ENCODE measurements at regions not wholly inside any gene's neighbourhood (a gene's known extent, or its start where the extent isn't known, plus 50 kb on each side); places are given as distances from the start of the nearest gene placed in this dataset.
"Not testable (repeated sequence)": the region's sequence is repeated elsewhere in the genome, so short reads cannot be mapped to it uniquely, and the experiment has no call there.

- peak overlapping the region; percentile 18 for H3K27ac Mint-ChIP-seq (ENCODE audit: unreplicated experiment)
- no peaks in the 10 kb centered on the region for H3K36me3 Mint-ChIP-seq (ENCODE audit: unreplicated experiment)
- TF ChIP-seq, protein P1, sequence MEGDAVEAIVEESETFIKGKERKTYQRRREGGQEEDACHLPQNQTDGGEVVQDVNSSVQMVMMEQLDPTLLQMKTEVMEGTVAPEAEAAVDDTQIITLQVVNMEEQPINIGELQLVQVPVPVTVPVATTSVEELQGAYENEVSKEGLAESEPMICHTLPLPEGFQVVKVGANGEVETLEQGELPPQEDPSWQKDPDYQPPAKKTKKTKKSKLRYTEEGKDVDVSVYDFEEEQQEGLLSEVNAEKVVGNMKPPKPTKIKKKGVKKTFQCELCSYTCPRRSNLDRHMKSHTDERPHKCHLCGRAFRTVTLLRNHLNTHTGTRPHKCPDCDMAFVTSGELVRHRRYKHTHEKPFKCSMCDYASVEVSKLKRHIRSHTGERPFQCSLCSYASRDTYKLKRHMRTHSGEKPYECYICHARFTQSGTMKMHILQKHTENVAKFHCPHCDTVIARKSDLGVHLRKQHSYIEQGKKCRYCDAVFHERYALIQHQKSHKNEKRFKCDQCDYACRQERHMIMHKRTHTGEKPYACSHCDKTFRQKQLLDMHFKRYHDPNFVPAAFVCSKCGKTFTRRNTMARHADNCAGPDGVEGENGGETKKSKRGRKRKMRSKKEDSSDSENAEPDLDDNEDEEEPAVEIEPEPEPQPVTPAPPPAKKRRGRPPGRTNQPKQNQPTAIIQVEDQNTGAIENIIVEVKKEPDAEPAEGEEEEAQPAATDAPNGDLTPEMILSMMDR (IDR thresholded peaks at IDR 0.05), result no peak
- no peaks in the 10 kb centered on the region for H3K27me3 Mint-ChIP-seq (ENCODE audit: unreplicated experiment)
- no peak overlapping the region for H3K4me3 Mint-ChIP-seq (ENCODE audit: unreplicated experiment)
- peaks cover 9% of the 10 kb centered on the region for H3K4me1 Mint-ChIP-seq (ENCODE audit: unreplicated experiment)
- DNase-seq (ENCODE audit: extremely low spot score, unreplicated experiment), result no peak
- peaks cover 5% of the 10 kb centered on the region for H3K9me3 Mint-ChIP-seq (ENCODE audit: unreplicated experiment)
These were observed 398.0 kb upstream of the FAR2 start for GRCh38 chr12:28750946-28751685.

GRCh38 chr12:28755027-28755426 is 394.1 kb upstream of the FAR2 start:
- Mint-ChIP-seq H3K4me1 (ENCODE audit: unreplicated experiment) (peaks cover 9% of the 10 kb centered on the region), H3K36me3 (ENCODE audit: unreplicated experiment) (no peaks in the 10 kb centered on the region)

GRCh38 chr12:28759333-28759732 is 389.7 kb upstream of the FAR2 start:
- H3K27ac Mint-ChIP-seq (ENCODE audit: unreplicated experiment), result no peak overlapping the region
- TF ChIP-seq, protein P1 (IDR thresholded peaks at IDR 0.05), result no peak
- H3K36me3 Mint-ChIP-seq (ENCODE audit: unreplicated experiment), result no peaks in the 10 kb centered on the region
- H3K9me3 Mint-ChIP-seq (ENCODE audit: unreplicated experiment), result peaks cover 5% of the 10 kb centered on the region
- no peak for DNase-seq (ENCODE audit: extremely low spot score, unreplicated experiment)
- H3K4me3 Mint-ChIP-seq (ENCODE audit: unreplicated experiment), result no peak overlapping the region
- peaks cover 5% of the 10 kb centered on the region for H3K27me3 Mint-ChIP-seq (ENCODE audit: unreplicated experiment)
- no peaks in the 10 kb centered on the region for H3K4me1 Mint-ChIP-seq (ENCODE audit: unreplicated experiment)

More at GRCh38 chr12:28755027-28755426, 394.1 kb upstream of the FAR2 start:
- peaks cover 5% of the 10 kb centered on the region for H3K27me3 Mint-ChIP-seq (ENCODE audit: unreplicated experiment)
- H3K9me3 Mint-ChIP-seq (ENCODE audit: unreplicated experiment), result peaks cover 5% of the 10 kb centered on the region
- no peak overlapping the region for H3K27ac Mint-ChIP-seq (ENCODE audit: unreplicated experiment)
- H3K4me3 Mint-ChIP-seq (ENCODE audit: unreplicated experiment), result no peak overlapping the region
- no peak for DNase-seq (ENCODE audit: extremely low spot score, unreplicated experiment)
- TF ChIP-seq, protein P1 (IDR thresholded peaks at IDR 0.05), result no peak

DNA sequence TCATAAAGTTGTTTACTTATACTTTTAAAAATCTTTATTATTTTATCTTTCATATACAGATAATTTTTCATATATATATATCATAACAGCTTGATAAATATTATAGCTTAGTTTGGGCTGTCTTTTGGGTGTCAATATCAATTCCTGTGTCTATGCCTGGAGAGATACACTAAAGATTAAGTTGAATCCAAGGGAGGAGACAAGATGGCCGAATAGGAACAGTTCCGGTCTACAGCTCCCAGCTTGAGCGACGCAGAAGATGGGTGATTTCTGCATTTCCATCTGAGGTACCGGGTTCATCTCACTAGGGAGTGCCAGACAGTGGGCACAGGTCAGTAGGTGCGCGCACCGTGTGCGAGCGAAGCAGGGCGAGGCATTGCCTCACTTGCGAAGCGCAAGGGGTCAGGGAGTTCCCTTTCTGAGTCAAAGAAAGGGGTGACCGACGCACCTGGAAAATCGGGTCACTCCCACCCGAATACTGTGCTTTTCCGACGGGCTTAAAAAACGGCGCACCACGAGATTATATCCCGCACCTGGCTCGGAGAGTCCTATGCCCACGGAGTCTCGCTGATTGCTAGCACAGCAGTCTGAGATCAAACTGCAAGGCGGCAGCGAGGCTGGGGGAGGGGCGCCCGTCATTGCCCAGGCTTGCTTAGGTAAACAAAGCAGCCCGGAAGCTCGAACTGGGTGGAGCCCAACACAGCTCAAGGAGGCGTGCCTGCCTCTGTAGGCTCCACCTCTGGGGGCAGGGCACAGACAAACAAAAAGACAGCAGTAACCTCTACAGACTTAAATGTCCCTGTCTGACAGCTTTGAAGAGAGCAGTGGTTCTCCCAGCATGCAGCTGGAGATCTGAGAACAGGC is 388.8 kb upstream of the FAR2 start:
- not testable (repeated sequence) for DNase-seq (ENCODE audit: extremely low spot score, unreplicated experiment); H3K36me3 Mint-ChIP-seq (ENCODE audit: unreplicated experiment); H3K27ac Mint-ChIP-seq (ENCODE audit: unreplicated experiment); H3K4me1 Mint-ChIP-seq (ENCODE audit: unreplicated experiment); H3K4me3 Mint-ChIP-seq (ENCODE audit: unreplicated experiment); H3K9me3 Mint-ChIP-seq (ENCODE audit: unreplicated experiment); H3K27me3 Mint-ChIP-seq (ENCODE audit: unreplicated experiment)

DNA sequence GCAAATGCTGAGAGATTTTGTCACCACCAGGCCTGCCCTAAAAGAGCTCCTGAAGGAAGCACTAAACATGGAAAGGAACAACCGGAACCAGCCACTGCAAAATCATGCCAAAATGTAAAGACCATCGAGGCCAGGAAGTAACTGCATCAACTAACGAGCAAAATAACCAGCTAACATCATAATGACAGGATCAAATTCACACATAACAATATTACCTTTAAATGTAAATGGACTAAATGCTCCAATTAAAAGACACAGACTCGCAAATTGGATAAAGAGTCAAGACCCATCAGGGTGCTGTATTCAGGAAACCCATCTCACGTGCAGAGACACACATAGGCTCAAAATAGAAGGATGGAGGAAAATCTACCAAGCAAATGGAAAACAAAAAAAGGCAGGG is 387.2 kb upstream of the FAR2 start:
- not testable (repeated sequence) for H3K27me3 Mint-ChIP-seq (ENCODE audit: unreplicated experiment); DNase-seq (ENCODE audit: extremely low spot score, unreplicated experiment); H3K27ac Mint-ChIP-seq (ENCODE audit: unreplicated experiment); H3K4me3 Mint-ChIP-seq (ENCODE audit: unreplicated experiment); H3K36me3 Mint-ChIP-seq (ENCODE audit: unreplicated experiment); H3K9me3 Mint-ChIP-seq (ENCODE audit: unreplicated experiment); H3K4me1 Mint-ChIP-seq (ENCODE audit: unreplicated experiment)

GRCh38 chr12:28766398-28766797 is 382.7 kb upstream of the FAR2 start:
- Mint-ChIP-seq H3K36me3 (ENCODE audit: unreplicated experiment) (no peaks in the 10 kb centered on the region), H3K4me1 (ENCODE audit: unreplicated experiment) (no peaks in the 10 kb centered on the region), H3K9me3 (ENCODE audit: unreplicated experiment) (peaks cover 4% of the 10 kb centered on the region), H3K27me3 (ENCODE audit: unreplicated experiment) (no peaks in the 10 kb centered on the region), H3K4me3 (ENCODE audit: unreplicated experiment) (no peak overlapping the region), H3K27ac (ENCODE audit: unreplicated experiment) (no peak overlapping the region)
- no peak for DNase-seq (ENCODE audit: extremely low spot score, unreplicated experiment)
- TF ChIP-seq, protein P1 (IDR thresholded peaks at IDR 0.05), result no peak

Data from osteocyte (in vitro differentiated cells).